HFF-Myc (cell line): ENCODE measurements at regions not wholly inside any gene's neighbourhood (a gene's known extent, or its start where the extent isn't known, plus 50 kb on each side); places are given as distances from the start of the nearest gene placed in this dataset.
"Not testable (repeated sequence)": the region's sequence is repeated elsewhere in the genome, so short reads cannot be mapped to it uniquely, and the experiment has no call there.

Source experiments
- DNase-seq: peaks from one replicate; pipeline ENCODE4 v3.0.0-alpha.2; 2011; ENCODE audit warnings: low read depth; ENCODE audit errors: extremely low read depth
- H3K4me3 ChIP-seq: replicated peaks from 2 replicates; pipeline ENCODE4 v1.5.1; 2011; ENCODE audit warnings: low read depth, mild to moderate bottlenecking, control low read depth, low read length
- CTCF ChIP-seq: IDR thresholded peaks from 2 replicates; pipeline ENCODE4 v1.5.1; 2012; ENCODE audit warnings: mild to moderate bottlenecking, low read depth, low read length, control low read depth; ENCODE audit errors: missing control alignments

DNA sequence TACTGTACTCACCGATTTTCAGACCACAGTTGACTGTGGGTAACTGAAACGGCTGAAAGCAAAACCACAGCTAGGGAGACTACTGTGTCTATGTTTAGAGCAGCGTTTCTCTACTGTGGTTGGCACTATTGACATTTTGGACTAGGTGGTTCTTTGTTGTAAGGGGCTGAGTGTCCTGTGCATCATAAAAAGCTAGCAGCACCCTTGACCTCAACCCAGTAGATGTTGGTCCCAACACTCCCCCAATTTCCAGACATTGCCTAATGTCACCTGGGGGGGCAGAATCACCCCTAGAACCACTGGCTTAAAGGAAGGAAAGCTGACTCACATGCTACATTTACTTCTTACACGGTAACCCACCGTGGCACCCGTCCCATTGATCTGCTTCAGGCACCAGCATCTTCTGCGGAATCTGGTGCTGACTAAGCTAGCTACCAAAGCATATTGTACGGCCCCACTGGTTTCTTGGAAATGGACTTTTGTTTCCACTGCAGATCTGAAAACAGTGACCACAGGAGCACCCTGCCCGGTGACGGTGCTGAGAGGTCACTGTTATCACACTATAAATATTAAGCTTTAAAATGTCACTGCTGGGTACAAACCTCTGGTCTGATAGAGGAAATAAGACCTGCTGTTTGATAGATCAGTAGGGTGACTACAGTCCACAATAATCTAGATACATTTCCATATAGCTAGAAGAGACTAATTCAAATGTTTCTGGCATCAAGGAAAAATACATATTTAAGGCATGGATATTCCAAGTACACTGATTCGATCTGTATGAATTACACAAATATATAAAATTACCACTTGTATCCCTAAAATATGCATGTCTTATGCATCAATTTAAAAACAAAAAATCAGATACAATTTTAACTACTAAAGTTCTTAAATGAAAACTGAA lies 151.4 kb downstream of the HSD17B3 start:
- TF ChIP-seq CTCF, result no peak
- DNase-seq, result no peak
- no peak overlapping the region for H3K4me3 ChIP-seq

GRCh38 chr9:96149533-96150280 lies 152.3 kb downstream of the HSD17B3 start:
- no peak for TF ChIP-seq CTCF
- H3K4me3 ChIP-seq, result no peak overlapping the region
- DNase-seq, result no peak

DNA sequence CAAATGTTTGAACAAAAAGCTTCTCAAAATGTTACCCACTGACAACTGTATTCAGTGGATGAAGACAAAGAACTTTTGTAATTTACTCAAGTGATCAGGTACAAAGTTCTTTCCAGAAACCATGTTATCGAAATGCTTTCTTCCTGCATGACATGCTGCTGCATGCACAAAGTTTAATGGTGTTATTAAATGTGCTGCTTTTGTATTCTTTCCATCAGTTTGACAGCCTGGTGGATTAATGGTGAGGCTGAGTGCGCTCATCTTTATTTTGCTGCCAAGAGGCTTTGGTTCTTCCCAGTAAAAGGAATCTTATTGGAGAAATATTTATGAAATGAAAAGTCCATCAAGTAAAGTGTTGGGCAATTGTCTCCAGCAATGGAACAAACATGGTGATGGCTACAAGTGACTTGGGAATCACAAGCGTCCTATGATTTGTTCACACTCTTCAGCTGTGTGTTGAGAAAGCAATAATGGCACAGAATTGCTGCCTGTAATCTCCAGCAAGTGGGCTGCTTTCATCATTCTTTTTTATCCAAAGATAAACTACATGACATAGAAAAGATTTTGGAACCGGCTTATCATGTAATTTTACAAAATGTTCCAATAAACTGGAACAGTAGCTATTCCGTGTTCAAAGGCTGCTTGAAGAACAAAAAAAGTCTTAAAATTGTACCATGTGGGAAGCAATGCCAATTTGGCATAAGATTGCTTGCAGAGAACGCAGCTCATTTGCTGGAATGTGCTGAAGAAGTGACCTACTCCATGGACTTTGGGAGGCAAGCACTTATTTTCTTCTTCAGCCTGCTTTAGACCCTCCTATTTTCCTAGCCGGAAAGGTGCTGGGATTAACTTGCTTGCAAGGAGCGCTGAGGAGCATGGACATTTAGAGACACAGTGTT lies 153.1 kb downstream of the HSD17B3 start:
- no peak for TF ChIP-seq CTCF
- H3K4me3 ChIP-seq, result no peak overlapping the region
- no peak for DNase-seq

GRCh38 chr9:96147029-96147428 lies 154.9 kb downstream of the HSD17B3 start:
- not testable (repeated sequence) for DNase-seq, H3K4me3 ChIP-seq

DNA sequence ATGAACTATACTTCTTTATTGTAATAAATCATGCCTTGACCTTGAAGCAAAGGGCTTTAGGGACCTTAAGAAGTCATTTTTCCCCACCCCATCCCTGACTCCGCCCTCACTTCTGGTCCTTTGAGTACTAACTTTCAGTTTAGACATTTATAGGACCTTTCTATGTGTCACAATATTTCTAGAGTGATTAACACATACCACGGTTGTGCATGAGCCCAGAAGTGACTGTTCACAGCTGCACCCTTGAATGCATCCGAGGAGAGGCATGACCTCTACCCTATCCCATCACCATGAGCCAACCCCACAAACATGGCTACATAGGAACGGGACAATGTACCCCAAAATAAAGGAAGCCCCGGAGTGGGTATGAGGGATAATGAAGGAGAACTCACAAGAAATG lies 160.3 kb downstream of the HSD17B3 start:
- no peak for DNase-seq
- TF ChIP-seq CTCF, result no peak
- no peak overlapping the region for H3K4me3 ChIP-seq

DNA sequence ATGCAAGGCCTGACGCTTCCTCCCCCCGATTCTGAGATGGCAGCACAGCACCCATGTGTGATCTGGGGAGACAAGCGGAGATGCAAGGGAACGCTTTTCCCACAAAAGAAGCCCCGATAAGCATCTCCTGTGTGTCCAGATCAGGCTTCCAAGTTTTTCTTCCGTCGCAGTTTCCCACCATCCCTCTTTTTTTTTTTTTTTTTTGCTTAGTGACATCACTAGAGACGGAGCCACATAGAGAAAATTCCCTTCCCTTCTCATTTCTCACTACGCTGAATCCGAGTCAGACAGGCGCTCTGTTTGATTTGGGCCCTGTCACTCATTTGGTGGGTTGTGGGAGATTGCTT lies 160.9 kb downstream of the HSD17B3 start:
- DNase-seq, result no peak
- TF ChIP-seq CTCF, result no peak
- H3K4me3 ChIP-seq, result no peak overlapping the region
